RWPE1 (cell line): ENCODE measurements at regions not wholly inside any gene's neighbourhood (a gene's known extent, or its start where the extent isn't known, plus 50 kb on each side); places are given as distances from the start of the nearest gene placed in this dataset.

Experiments
- CTCF ChIA-PET: fragments of 350-600 bp; sonication (Branson Sonifier 250); formaldehyde crosslinking; extraction: SDS; loops from one replicate; lab custom pipeline; 2021; lab: Yijun Ruan, JAX
- POLR2A ChIA-PET: fragments of 400-600 bp; formaldehyde crosslinking; extraction: SDS; loops from one replicate; lab custom pipeline; 2020; ENCODE audit warnings: antibody characterized with exemption; ENCODE audit not compliant: low non-redundant PET; lab: Yijun Ruan, JAX
- DNase-seq: peaks from one replicate; pipeline ENCODE4 v3.0.0; 2012; ENCODE audit warnings: low spot score
- H3K27ac ChIP-seq: fragments of 450-650 bp; 2 replicates; pipeline ENCODE4 v1.5.1; 2017
- CTCF ChIP-seq: fragments of 450-650 bp; conservative IDR thresholded peaks from 2 replicates; pipeline ENCODE4 v1.5.1; 2017; ENCODE audit warnings: low read depth, mild to moderate bottlenecking

GRCh38 chr11:133732109-133732674, 113.1 kb downstream of the SPATA19 start:
- DNase-seq: no peak
- H3K27ac ChIP-seq: no peak overlapping the region
- CTCF ChIA-PET: no interaction called here
- POLR2A ChIA-PET: no interaction called here
- TF ChIP-seq CTCF: no peak

- no peak for TF ChIP-seq CTCF
- no peak for DNase-seq
- H3K27ac ChIP-seq: no peak overlapping the region
- CTCF ChIA-PET: no interaction called here
- POLR2A ChIA-PET: no interaction called here
Measured at GRCh38 chr11:133727774-133728173, 117.5 kb downstream of the SPATA19 start.

GRCh38 chr11:133726542-133726941, 118.8 kb downstream of the SPATA19 start:
- TF ChIP-seq CTCF: no peak
- H3K27ac ChIP-seq: no peak overlapping the region
- ChIA-PET CTCF (no interaction called here), POLR2A (no interaction called here)
- DNase-seq: no peak

- DNase-seq: no peak
- no peak for TF ChIP-seq CTCF
- ChIA-PET POLR2A (no interaction called here), CTCF (no interaction called here)
- H3K27ac ChIP-seq: no peak overlapping the region
Measured at GRCh38 chr11:133724116-133724515, 121.2 kb downstream of the SPATA19 start.

GRCh38 chr11:133723056-133723455, 122.3 kb downstream of the SPATA19 start:
- ChIA-PET CTCF (no interaction called here), POLR2A (no interaction called here)
- no peak for TF ChIP-seq CTCF
- DNase-seq: no peak
- H3K27ac ChIP-seq: no peak overlapping the region

- ChIA-PET POLR2A (no interaction called here), CTCF (no interaction called here)
- TF ChIP-seq CTCF: no peak
- H3K27ac ChIP-seq: no peak overlapping the region
- DNase-seq: no peak
Measured at GRCh38 chr11:133720951-133721350, 124.4 kb downstream of the SPATA19 start.
